Ecto neural progenitor cell (in vitro differentiated cells): ENCODE measurements at regions not wholly inside any gene's neighbourhood (a gene's known extent, or its start where the extent isn't known, plus 50 kb on each side); places are given as distances from the start of the nearest gene placed in this dataset.
"Not testable (repeated sequence)": the region's sequence is repeated elsewhere in the genome, so short reads cannot be mapped to it uniquely, and the experiment has no call there.

Experiments
- DNase-seq: peaks from one replicate; pipeline ENCODE4 v3.0.0-alpha.2; 2018; ENCODE audit warnings: low spot score

DNA sequence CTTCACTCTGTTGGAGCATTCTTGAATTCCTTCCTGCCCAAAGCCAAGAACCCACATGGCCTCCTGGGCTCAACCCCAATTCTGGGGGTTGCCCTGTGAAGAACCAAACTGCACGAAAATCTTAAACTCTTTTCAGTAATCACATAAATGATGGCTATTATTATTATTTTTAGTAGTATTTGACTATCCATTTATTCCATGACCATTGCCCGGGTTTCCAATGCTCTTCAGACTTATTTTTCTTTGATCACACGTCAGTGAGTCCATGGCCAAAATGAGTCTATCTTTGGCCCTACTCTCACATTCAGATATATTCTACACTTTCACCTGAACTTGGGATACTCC, 185.9 kb downstream of the AVL9 start:
- no peak for DNase-seq

DNA sequence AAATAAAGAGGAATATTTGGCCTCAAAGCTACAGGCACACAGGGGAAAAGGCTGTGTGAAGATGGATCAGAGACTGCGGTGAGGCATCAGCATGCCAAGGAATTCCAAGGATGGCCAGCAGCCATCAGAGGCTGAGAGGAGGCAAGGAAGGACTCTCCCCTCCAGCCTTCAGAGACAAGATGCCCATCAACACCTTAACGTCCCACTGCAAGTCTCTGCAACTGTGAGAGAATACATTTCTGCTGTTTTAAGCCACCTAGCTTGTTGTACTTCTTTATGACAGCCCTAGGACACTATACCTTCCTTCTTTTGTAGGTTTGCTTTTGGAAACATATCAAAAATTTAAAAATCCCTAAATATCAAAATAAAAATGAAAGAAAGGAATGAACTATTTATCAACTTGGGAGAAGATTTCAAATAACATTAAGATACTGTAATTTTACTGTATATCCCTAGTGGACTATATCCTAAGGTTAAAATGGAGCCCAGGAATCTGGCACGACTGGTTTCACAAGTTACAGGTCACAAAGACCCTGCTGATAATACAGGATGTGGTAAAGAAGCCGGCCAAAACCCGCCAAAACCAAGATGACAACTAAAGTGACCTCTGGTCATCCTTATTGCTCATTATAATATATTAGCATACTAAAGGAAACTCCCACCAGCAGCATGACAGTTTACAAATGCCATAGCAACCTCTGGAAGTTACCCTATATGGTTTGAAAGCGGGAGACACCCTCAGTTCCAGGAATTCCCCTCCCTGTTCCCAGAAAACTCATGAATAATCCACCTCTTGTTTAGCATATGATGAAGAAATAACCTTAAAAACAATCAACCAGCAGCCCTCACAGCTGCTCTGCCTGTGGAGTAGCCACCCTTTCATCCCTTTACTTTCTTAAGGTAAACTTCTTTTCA, 185.2 kb downstream of the AVL9 start:
- DNase-seq = no peak

DNA sequence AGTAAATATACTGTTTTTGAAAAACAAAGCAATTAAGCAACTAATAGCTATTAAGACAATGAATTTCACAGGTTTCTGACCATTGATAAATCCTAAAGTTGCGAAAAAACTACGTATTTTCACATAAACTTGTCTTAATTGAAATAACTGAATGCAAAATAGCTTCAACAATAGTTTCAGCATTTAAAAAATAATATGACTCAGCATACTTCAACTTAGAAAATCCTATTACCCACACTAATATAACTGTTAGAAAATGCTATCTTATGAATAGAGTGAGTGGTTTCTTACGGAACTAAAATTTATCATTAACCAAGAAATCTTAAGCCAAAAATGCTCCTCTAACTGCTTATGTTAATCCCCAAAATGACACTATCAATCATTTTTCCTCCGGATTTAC, 183.9 kb downstream of the AVL9 start:
- no peak for DNase-seq

DNA sequence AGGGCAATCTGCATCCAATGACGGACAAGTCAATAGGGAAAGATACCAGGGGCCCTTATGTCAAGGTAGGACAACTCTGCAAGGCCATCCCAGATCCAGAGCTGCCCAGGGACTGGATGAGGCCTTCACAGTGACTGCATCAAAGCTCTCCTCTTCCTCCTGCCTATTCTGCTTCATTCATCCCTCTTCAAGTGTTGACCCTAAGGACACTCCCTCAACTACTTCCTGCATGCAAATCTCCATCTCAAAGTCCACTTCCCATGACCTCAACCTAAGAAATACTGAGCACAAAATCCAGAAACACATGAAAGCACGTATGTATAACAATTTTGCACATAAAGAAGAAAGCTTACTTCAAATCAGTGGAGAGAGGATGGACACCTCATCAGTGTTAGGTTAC, 182.3 kb downstream of the AVL9 start:
- no peak for DNase-seq

DNA sequence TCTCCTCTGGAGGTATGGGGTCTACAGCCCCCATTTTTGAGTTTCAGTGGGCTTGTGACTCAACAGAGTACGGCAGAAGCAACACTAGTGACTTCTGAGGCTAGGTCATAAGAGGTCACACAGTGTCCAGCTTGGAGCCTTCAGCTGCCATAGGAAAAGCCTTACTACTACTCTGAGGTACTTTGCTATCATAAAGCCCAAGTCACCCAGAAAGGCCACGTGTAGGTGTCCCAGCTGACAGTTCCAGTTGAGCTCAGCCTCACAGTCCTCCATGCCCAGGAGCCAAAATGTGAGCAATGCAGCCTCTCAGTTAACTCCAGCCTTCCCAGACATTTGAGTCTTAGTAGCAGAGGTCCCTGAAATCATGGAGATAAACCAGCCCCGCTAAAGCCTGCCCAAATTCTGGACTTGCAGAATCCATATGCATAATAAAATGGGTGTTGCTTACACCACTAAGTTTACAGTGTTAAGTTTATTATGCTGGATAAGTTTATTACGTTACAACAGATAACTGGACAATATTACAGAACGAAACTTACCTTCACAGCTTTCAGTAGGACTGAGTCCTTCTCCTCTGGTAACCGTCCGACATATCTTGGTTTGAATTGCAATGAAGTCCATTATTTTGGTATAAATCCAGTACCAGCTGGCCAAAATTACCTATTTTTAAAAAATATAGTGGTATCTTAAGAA, 181.1 kb downstream of the AVL9 start:
- no peak for DNase-seq

DNA sequence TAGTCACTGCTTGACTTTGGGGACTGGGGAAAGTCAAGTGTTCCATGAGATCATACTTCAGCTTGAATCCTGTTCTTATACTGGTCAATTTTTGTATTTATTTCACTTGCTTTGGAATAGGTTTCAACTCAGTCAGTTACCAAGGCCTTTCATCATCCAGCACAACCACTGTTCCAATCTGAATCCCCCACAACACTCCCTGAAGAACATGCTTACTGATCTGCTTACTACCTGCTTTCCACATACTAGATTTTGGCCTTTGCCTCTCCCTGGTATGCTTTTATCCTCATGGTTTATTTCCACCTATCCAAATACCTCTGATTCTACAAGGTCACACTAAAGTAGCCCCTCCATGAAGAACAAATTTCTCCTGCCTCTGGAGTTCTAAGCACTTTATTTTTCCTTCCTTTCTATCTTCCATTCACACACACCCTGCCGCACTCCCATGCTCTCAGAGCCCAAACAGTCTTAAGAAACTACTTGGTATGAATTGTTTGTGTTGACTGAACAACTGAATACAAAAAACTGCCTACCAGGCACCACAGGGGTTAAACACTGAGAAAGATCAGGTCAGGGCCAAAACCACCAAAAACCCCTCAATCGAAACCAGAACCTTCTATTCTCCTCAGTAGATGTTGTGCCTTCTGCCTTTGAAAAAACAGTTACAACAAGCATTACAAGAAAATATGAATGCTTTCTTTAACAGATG, 178.1 kb downstream of the AVL9 start:
- no peak for DNase-seq

DNA sequence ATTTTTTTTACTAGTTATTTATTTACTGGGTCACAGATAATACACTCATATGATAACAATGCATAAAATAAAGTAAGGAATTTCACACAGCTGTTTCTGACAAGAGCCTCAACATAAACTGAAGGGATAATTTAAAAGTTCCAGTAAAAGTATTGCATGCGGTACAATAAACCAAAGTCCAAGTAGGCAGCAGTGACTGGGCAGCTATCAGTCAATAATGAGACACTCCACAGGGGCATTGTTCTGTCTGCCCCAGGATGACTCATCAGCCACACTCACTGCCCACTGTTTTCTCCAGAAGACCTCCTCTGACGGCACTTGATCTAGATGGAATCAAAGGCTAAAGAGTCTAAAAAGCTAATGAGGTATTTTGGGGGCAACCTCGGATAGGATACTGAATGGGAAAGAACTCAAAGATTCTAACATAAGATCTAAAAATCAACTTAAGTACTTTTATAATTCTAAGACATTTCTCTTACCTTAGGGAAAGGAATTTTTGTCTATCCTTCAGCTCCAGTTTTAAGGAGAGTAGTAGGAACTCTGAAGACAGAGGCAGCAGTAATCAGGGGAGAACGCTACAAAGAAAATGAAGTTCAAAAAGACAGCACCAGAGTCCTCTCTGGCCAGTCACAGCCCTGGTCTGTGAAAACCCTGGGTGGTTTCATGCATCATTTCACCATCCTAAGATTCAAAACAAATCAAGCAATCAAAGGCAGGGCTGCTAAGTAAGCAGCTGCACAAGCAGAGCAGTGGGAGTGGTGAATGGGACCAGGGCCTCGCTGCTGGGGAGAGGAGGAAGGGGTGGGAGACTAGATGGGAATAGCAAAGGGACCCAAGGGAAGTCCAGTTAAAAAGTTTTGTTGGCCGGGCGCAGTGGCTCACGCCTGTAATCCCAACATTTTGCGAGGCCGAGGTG, 175.1 kb downstream of the AVL9 start:
- no peak for DNase-seq

DNA sequence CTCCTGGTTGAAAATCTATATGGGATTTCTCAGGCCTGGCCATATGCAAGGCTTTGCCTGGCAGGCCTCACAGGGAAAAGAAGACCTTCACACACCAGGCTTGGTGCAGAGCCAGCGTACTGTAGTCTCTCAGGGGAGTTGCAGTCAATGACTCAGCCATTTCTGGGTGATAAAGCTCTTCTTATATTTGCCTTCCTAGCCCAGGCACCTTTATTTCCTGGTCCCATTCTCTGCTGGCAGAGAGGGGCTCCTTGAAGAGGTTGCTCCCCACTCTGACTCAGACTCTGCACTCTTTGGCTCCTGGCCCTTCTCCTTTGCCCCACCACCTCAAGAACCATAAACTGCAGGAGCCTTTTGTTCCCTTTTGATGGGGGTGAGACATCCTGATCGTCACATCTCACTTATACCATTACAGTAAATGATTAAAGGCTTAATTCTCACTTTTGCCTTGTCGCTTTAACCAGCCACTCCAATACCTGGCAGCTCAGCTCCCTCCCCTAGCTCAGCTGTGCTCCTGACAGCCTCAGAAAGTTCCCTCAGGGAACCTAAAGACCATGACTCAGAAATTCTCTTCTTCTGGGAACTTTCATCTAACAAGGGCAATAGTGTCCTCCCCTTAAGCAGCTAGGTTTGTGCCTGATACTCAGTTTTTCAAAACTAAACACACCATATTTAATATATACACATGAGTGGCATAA, 174.0 kb downstream of the AVL9 start:
- not testable (repeated sequence) for DNase-seq

DNA sequence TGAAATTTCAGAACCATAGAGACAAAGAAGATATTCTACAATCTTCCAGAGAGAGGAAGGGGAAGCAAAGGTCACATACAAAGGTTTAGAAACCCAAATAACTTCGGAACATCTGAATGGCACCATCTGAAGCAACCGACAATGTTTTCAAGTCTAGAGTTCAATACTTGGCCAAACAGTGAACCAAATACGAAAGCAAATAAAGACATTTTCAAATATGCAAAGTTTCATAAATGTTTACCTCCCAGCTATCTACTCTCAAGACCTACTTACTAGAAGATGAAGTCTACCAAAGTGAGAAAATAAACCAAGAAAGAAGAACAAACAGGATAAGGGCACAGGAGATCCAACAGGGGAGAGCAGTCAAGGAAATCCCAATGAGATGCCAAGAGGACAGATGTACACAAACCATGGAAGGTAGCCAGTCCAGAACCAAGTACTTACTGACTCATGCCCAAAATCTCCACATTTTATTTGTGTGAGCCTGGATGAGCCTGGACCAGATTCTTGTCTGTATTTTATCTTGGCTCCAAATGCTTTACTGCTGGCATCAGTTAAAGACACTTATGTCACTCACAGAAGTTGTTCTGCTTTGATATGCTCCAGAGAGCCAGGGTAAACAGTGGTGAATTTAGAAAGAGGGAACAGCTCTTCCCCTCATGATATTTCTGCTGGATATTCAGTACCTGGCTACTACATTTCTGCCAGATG, 173.3 kb downstream of the AVL9 start:
- not testable (repeated sequence) for DNase-seq

DNA sequence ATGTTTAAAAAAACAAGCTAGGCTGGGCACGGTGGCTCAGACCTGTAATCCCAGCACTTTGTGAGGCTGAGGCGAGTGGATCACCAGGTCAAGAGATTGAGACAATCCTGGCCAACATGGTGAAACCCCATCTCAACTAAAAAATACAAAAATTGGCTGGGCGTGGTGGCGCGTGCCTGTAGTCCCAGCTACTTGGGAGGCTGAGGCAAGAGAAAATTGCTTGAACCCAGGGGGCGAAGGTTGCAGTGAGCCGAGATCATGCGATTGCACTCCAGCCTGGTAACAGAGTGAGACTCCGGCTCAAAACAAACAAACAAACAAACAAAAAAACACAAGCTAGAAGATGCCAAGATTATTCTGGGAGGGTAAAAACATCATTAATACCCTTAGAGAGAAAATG, 172.3 kb downstream of the AVL9 start:
- not testable (repeated sequence) for DNase-seq

DNA sequence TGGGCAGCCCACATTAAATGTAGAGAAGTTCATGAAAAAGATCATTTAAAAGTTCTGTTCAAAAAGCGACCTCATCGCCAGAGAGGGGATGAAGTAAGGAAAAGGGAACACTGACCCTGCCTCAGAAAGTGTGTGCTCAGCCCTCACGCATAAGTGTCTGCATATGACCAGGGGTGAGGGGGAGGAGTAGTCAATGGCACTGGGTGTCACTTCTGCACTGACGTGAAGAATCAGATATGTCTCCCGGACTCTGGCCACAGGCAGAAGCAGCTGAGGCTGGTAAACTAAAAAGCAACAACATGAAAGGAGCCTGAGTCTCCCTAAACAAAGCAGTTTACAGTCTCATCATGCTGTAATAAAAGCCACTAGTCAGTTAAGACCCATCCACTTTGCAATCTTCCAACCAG, 168.5 kb downstream of the AVL9 start:
- DNase-seq = not testable (repeated sequence)

DNA sequence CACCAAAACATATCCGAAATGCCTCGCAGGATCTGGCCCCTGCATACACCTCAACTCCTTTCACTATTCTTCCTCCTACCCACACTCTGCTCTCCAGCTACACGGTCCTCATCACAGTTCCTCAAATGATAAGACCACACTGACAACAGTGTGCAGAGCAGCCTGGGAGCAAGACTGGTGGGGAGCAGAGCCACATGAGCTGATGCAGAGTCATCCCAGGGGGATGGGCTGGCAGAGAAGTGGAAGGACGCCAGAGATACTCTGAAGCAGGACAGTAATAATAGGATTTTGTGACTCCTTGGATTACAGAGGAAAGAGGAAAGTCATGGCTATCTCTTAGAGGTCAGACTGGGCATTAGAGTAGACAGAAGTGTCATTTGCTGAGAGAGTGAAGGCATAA, 167.2 kb downstream of the AVL9 start:
- not testable (repeated sequence) for DNase-seq

DNA sequence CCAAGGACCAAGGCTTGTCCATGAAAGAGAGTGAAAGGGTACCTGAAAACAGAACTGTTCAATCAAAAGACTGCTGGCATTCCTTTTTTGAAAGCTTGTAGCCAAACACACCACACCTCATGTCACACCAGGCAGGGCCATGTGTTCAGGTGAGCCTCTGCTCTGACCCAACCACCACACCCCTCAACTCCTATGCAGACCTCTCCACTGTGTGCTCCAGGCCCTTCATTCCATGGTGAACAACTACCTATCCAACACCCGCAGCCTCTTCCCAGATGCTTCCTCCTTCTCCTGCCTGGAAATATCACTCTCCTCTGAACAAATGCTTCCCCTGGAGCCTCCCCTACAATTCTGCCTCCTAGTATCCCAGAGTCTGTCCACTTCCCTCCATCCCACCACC, 166.6 kb downstream of the AVL9 start:
- no peak for DNase-seq

DNA sequence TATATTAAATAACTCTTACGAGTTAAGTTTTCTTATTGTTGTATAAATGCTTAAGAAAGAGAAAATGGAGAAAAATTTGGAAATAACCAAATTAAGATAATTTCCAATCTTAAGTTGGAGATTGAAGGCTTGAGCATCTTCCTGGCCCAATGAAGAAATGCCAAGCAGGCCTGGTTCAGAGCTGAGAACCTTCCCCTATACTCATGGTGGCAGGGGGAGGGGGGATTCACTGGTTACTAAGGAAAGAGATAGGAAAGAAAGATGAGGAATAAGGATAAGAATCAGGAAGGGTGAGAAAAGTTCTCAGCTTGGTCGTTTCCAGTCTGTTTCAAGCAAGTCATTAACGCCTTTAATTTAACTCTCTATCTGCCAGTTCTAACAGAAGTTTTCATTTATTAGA, 166.2 kb downstream of the AVL9 start:
- DNase-seq = no peak

DNA sequence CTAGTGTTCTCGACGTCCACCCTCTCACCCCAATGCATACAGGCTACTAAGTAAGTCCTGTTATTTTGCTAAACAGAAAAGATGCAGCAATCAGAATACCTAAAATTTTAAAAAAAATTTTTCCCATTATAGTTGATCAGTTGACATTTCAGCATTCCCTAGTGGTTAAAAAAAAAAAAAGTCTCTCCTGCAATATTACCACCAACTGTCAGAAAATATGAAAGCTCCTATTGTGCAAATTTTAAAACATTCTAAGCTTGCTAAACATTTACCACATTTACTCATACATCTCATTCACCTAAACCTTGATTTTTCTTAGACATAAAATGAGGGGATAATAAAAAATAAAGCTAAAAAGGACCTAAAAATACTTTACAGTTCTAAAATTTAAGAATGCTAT, 165.6 kb downstream of the AVL9 start:
- DNase-seq = no peak

DNA sequence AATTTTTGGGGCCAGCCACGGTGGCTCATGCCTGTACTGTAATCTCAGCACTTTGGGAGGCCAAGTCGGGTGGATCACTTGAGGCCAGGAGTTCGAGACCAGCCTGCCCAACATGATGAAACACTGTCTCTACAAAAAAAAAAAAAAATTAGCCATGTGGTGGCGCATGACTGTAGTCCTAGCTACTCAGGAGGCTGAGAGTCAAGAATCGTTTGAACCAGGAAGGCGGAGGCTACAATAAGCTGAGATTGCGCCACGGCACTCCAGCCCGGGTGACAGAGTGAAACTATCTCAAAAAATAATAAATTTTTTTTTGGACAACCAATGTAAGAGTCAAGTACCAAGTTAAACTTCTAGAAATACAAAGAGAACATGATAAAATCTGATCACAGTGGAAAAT, 164.6 kb downstream of the AVL9 start:
- no peak for DNase-seq

DNA sequence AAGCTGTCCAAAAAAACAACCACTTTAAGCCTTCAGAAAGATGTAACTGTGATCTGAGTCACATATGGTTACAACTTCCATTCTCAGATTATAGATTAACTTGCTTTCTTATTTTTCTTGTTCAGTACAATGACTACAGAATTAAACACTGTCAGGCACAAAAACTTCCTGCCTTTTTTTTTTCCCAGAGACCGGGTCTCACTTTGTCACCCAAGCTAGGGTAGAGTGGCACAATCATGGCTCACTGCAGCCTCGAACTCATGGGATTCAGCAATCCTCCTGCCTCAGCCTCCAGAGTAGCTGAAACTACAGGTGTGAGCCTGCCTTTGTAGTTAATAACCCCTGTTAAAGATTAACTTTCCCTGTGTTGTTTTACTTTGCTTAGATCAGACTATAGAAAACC, 163.2 kb downstream of the AVL9 start:
- no peak for DNase-seq

DNA sequence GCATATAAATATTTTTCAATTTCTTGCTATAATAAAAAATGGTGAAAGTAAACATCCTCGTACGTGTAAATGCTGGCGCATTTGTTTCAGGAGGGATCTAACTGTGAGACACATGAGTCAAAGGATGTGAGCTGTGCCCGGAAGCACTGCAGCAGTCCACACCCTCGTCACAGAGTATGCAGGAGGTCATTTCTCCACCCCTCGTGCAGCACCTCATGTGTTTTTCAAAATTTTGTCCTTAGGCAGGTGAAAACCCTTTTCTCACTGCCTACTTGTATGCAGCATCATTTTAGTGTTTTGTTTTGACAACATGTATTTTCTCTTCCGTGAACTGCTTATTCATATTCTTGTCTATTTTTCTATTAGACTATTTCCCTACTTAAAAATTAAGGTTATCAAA, 162.7 kb downstream of the AVL9 start:
- DNase-seq = no peak

DNA sequence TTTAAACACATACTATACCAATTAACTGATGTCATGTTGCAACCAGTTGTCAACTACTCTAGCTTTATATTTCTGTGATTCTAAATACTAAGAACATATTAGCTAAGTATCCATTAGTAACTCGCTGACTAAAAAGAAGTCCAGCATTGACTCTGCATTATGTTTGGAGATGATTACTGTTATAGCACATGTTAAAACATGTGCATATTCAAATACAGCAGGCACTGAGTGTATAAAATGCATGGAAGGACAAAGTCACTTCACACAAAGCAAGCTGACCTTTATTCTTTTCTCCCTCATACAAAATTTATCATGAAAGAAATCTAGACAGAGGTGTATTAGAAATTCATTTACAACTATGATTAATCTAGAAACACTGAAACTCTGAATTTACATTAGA, 159.3 kb downstream of the AVL9 start:
- not testable (repeated sequence) for DNase-seq

DNA sequence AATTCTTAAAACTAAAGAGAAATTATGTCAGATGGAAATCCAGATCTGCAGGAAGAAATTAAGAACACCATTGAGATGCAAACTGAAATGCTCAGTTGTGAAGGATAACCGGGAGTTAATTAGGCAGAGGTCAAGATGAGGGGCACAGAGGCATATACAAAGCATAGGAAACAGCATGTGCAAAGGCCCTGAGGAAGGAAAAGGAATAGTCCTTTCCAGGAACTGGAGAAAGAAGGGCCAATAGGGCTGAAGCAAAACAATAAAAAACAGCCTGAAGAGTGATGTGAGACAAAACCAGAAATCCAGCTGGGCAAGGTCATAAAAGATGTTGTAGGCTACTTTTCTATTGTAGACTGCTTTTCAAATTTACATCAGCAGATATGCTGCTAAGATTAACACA, 155.1 kb downstream of the AVL9 start:
- DNase-seq = not testable (repeated sequence)
